Vagina (tissue), 2 donors: ENCODE measurements at regions not wholly inside any gene's neighbourhood (a gene's known extent, or its start where the extent isn't known, plus 50 kb on each side); places are given as distances from the start of the nearest gene placed in this dataset.

Experiments used
- POLR2A ChIP-seq, 2 donors: fragments of 450-650 bp; IDR thresholded peaks; one replicate each; pipeline ENCODE4 v1.6.1; 2017; ENCODE audit warnings: antibody characterized with exemption in 2 of 2, mild to moderate bottlenecking in 2 of 2, moderate library complexity in 2 of 2
- POLR2AphosphoS5 ChIP-seq, 2 donors: sonication (generic); formaldehyde crosslinking; IDR thresholded peaks; one replicate each; pipeline ENCODE4 v1.9.0; 2017; ENCODE audit warnings: antibody characterized with exemption in 2 of 2, mild to moderate bottlenecking in 2 of 2, low read depth in 1 of 2; ENCODE audit not compliant: insufficient read depth in 1 of 2
- TF ChIP-seq, protein P1 (sequence below), 3 experiments: fragments of 450-650 bp in 2 of 3; fragments of 200-600 bp in 1 of 3; sonication (generic) in 1 of 3; IDR thresholded peaks; one replicate each; pipeline ENCODE4 v1.5.1; 2017 to 2019; ENCODE audit warnings: antibody characterized with exemption in 3 of 3, mild to moderate bottlenecking in 2 of 3, moderate library complexity in 2 of 3

DNA sequence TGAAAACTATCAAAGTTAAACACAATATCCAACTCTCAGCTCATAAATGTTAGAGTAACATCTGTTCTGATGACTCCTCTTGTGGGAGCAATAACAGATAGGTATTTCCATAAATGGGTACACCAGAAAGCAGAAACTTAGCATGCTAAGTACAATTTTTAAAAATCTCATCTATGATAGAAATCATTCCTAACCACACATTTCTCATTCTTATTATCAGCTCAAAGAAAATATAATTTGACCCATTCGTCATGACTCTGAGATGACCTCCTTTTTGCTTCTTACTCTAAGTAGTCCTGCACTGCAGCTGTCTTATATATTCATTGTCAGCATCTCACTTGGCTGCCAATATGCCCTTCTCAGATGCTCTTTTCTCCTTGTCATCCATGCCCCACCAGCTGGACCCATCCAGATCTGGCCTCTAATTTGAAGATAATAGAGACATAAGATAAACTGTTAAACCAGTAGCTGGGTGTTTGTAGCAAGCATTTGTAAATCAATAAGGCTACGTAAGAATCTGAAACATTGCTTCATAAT is 298.3 kb downstream of the KCNS3 start:
- TF ChIP-seq POLR2A (IDR thresholded peaks at IDR 0.05) (no peak), POLR2AphosphoS5 (IDR thresholded peaks at IDR 0.05; ENCODE audit: insufficient read depth in 1 of 2, low read depth in 1 of 2) (no peak)
- TF ChIP-seq, protein P1, sequence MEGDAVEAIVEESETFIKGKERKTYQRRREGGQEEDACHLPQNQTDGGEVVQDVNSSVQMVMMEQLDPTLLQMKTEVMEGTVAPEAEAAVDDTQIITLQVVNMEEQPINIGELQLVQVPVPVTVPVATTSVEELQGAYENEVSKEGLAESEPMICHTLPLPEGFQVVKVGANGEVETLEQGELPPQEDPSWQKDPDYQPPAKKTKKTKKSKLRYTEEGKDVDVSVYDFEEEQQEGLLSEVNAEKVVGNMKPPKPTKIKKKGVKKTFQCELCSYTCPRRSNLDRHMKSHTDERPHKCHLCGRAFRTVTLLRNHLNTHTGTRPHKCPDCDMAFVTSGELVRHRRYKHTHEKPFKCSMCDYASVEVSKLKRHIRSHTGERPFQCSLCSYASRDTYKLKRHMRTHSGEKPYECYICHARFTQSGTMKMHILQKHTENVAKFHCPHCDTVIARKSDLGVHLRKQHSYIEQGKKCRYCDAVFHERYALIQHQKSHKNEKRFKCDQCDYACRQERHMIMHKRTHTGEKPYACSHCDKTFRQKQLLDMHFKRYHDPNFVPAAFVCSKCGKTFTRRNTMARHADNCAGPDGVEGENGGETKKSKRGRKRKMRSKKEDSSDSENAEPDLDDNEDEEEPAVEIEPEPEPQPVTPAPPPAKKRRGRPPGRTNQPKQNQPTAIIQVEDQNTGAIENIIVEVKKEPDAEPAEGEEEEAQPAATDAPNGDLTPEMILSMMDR (IDR thresholded peaks at IDR 0.05), result no peak
